Gastrocnemius medialis (tissue), 4 donors: ENCODE measurements at regions not wholly inside any gene's neighbourhood (a gene's known extent, or its start where the extent isn't known, plus 50 kb on each side); places are given as distances from the start of the nearest gene placed in this dataset.

Source experiments
- POLR2A ChIP-seq, 2 donors: fragments of 450-650 bp; IDR thresholded peaks; one replicate each; pipeline ENCODE4 v1.6.1; 2017; ENCODE audit warnings: antibody characterized with exemption in 2 of 2, mild to moderate bottlenecking in 2 of 2, moderate library complexity in 2 of 2
- TF ChIP-seq, protein P1 (sequence below), 5 experiments: fragments of 450-650 bp in 3 of 5; fragments of 200-600 bp in 2 of 5; sonication (generic) in 2 of 5; IDR thresholded peaks in 4 of 5; conservative IDR thresholded peaks in 1 of 5; 1 replicate in 4 of 5; 2 replicates in 1 of 5; pipeline ENCODE4 v1.5.1; 2016 to 2019; ENCODE audit warnings: antibody characterized with exemption in 5 of 5, mild to moderate bottlenecking in 3 of 5, moderate library complexity in 3 of 5

- TF ChIP-seq, protein P1, sequence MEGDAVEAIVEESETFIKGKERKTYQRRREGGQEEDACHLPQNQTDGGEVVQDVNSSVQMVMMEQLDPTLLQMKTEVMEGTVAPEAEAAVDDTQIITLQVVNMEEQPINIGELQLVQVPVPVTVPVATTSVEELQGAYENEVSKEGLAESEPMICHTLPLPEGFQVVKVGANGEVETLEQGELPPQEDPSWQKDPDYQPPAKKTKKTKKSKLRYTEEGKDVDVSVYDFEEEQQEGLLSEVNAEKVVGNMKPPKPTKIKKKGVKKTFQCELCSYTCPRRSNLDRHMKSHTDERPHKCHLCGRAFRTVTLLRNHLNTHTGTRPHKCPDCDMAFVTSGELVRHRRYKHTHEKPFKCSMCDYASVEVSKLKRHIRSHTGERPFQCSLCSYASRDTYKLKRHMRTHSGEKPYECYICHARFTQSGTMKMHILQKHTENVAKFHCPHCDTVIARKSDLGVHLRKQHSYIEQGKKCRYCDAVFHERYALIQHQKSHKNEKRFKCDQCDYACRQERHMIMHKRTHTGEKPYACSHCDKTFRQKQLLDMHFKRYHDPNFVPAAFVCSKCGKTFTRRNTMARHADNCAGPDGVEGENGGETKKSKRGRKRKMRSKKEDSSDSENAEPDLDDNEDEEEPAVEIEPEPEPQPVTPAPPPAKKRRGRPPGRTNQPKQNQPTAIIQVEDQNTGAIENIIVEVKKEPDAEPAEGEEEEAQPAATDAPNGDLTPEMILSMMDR (IDR thresholded peaks at IDR 0.05 in 4 of 5, conservative IDR thresholded peaks at IDR 0.05 in 1 of 5): no peak
- TF ChIP-seq POLR2A (IDR thresholded peaks at IDR 0.05): no peak
Measured at GRCh38 chr16:86191663-86192062, 292.7 kb downstream of the IRF8 start.
